Lung (tissue), 11 donors: ENCODE measurements at regions not wholly inside any gene's neighbourhood (a gene's known extent, or its start where the extent isn't known, plus 50 kb on each side); places are given as distances from the start of the nearest gene placed in this dataset.

Experiments used
- ATAC-seq: fragments of 200-7000 bp; cut with Tn5 transposase; one replicate; pipeline ENCODE4 v1.9.1; 2020; ENCODE audit warnings: moderate number of reproducible peaks; ENCODE audit not compliant: insufficient read depth, low FRiP score
- DNase-seq, 3 donors: peaks; one replicate each; pipeline ENCODE4 v3.0.0-alpha.2; 2013 to 2017
- H3K27ac ChIP-seq, 2 donors: one replicate each; pipeline ENCODE4 v1.5.1; 2013; ENCODE audit warnings: mild to moderate bottlenecking in 2 of 2, moderate library complexity in 2 of 2, control low read depth in 1 of 2, inconsistent platforms in 1 of 2, low read depth in 1 of 2, low read length in 1 of 2
- H3K27me3 ChIP-seq, 3 donors: one replicate each; pipeline ENCODE4 v1.5.1; 2013; ENCODE audit warnings: low read length in 2 of 3; ENCODE audit not compliant: control insufficient read depth in 3 of 3, insufficient read depth in 3 of 3
- H3K36me3 ChIP-seq, 4 donors: one replicate each; pipeline ENCODE4 v1.5.1; 2013; ENCODE audit warnings: low read length in 4 of 4, mild to moderate bottlenecking in 1 of 4, moderate library complexity in 1 of 4; ENCODE audit not compliant: control insufficient read depth in 4 of 4, insufficient read depth in 4 of 4
- H3K4me1 ChIP-seq, 5 donors: one replicate each; pipeline ENCODE4 v1.5.1; 2013; ENCODE audit warnings: low read length in 5 of 5, mild to moderate bottlenecking in 2 of 5, moderate library complexity in 1 of 5; ENCODE audit not compliant: control insufficient read depth in 5 of 5, insufficient read depth in 5 of 5
- H3K4me3 ChIP-seq: one replicate; pipeline ENCODE4 v1.5.1; 2013; ENCODE audit warnings: mild to moderate bottlenecking, control low read depth, moderate library complexity
- H3K9ac ChIP-seq, 2 donors: one replicate each; pipeline ENCODE4 v1.5.1; 2013; ENCODE audit warnings: low read length in 2 of 2, control low read depth in 1 of 2; ENCODE audit not compliant: insufficient read depth in 1 of 2
- H3K9me3 ChIP-seq, 4 donors: one replicate each; pipeline ENCODE4 v1.5.1; 2013; ENCODE audit warnings: low read length in 3 of 4, mild to moderate bottlenecking in 1 of 4, moderate library complexity in 1 of 4; ENCODE audit not compliant: control insufficient read depth in 4 of 4, insufficient read depth in 3 of 4
- WGBS, 2 donors: extraction: QIAGEN DNeasy Blood & Tissue Kit; methylation state at CpG; one replicate each; pipeline ENCODE4 v1.1.7; 2013; 5-methylcytosine and 5-hydroxymethylcytosine counted together
- TF ChIP-seq, protein P1 (sequence below): IDR thresholded peaks from 2 replicates; pipeline ENCODE4 v1.5.1; 2012; ENCODE audit warnings: mild to moderate bottlenecking; ENCODE audit errors: control extremely low read depth, extremely low read depth
- donor health status: control.
- donor health status: control.
- donor health status: Bipolar disorder and iron deficiency.
- donor health status: healthy.
- donor health status: DM: yes; HTN: yes; CAD: no.

DNA sequence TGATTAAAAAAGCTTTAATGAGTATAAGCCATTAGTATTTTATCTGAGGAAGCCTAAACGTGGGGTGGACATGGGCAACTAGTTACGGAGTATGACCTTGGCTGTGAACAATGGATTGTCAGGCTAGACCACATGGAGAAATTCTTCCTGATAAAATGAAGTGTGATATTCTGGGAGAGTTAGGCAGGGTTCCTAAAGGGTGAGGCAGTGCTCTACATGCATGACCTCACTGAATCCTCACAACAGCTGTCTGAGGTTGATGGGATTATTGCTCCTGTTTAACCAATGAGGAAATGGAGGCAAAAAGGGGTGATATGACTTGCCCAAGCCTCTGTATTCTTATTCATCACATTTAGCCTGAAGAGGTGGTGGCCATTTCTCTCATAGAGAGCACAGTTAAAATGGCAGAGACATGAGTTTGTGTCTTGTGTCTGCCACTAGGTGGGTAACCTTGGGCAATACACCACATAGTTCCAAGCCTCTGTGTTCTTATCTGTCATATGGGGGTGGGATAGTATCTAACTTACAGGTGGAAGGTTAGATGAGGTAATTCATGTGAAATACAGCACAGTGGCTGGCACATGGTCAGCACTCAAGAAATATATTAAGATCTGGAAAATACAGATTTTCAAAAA lies 96.1 kb upstream of the NR3C1 start:
- Histone ChIP-seq H3K27me3 (no peaks in the 10 kb centered on the region), H3K27ac (no peak overlapping the region), H3K9me3 (no peaks in the 10 kb centered on the region), H3K4me1 (peaks cover 0 to 18% (median 8%) of the 10 kb centered on the region in 5 donors), H3K36me3 (no peaks in the 10 kb centered on the region), H3K9ac (no peak overlapping the region), H3K4me3 (no peak overlapping the region)
- DNase-seq, result no peak
- ATAC-seq, result no peak
- TF ChIP-seq, protein P1, sequence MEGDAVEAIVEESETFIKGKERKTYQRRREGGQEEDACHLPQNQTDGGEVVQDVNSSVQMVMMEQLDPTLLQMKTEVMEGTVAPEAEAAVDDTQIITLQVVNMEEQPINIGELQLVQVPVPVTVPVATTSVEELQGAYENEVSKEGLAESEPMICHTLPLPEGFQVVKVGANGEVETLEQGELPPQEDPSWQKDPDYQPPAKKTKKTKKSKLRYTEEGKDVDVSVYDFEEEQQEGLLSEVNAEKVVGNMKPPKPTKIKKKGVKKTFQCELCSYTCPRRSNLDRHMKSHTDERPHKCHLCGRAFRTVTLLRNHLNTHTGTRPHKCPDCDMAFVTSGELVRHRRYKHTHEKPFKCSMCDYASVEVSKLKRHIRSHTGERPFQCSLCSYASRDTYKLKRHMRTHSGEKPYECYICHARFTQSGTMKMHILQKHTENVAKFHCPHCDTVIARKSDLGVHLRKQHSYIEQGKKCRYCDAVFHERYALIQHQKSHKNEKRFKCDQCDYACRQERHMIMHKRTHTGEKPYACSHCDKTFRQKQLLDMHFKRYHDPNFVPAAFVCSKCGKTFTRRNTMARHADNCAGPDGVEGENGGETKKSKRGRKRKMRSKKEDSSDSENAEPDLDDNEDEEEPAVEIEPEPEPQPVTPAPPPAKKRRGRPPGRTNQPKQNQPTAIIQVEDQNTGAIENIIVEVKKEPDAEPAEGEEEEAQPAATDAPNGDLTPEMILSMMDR, result no peak
- WGBS, 2 donors, result 80 to 86% methylated on average over 2 of the region's 2 CpGs

DNA sequence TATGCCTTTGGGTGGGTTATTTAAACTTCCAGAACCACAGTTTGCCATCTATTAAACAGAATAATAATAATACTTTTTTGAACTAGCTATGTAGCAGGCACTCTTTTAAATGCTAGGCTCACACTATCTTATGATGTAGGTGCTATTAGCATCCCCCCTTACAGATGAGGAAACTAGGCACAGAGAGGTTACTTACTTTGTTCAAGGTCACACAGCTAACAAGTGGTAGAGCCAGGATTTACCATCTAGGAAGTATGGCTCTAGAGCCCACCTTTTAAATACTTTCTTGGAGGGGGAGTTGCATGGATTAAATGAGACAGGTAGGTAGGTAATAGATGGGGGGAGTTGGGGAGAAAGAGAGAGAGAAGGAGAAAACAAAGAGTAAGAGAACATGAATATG lies 95.3 kb upstream of the NR3C1 start:
- Histone ChIP-seq H3K9ac (no peak overlapping the region), H3K4me3 (no peak overlapping the region), H3K9me3 (no peaks in the 10 kb centered on the region), H3K27ac (no peak overlapping the region), H3K36me3 (no peaks in the 10 kb centered on the region), H3K4me1 (peaks cover 0 to 19% (median 8%) of the 10 kb centered on the region in 5 donors), H3K27me3 (no peaks in the 10 kb centered on the region)
- ATAC-seq (no peak), DNase-seq (no peak)
- TF ChIP-seq, protein P1, result no peak

DNA sequence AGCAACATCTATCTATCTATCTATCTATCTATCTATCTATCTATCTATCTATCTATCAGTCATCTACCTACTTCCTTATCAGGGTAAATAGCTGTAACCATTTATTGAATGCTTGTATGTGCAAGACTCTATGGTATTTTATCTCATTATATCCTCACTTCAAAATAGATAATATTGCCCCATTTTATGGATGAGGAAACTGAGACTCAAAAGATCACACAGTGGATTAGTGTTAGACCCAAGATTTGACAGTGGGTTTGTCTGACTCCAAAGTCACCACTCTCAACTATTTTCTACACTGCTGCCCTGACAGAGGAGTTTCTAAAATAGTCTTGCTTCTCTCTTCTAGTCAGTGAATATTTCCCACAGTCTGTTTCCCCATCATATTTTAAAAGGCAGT lies 94.3 kb upstream of the NR3C1 start:
- ATAC-seq, result no peak
- H3K9ac ChIP-seq, result no peak overlapping the region
- no peaks in the 10 kb centered on the region for H3K36me3 ChIP-seq
- H3K9me3 ChIP-seq, result peaks cover 0 to under 1% (median 0%) of the 10 kb centered on the region in 4 donors
- H3K27me3 ChIP-seq, result no peaks in the 10 kb centered on the region
- TF ChIP-seq, protein P1, result no peak
- DNase-seq, result no peak
- H3K4me3 ChIP-seq, result no peak overlapping the region
- H3K27ac ChIP-seq, result no peak overlapping the region
- peaks cover 0 to 19% (median 8%) of the 10 kb centered on the region in 5 donors for H3K4me1 ChIP-seq

DNA sequence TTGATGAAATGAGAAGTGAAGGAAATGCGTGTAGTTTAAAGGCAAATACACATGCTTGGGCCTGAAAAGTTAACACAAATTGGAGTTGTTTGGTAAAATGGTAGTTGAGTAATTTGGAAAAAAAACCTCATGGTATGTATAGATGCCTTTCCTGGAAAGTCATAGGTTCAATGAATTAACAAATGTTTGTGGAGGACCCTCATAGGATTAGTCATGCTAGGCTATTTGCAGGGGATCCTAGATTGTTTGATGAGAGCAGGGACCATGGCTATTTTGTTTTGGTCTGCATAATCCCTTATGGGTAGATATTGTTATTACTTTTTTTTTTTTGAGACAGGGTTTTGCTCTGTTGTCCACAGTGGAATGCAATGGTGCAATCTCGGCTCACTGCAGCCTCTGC lies 93.5 kb upstream of the NR3C1 start:
- DNase-seq (no peak), ATAC-seq (no peak)
- WGBS, 2 donors, result 95 to 99% methylated on average over 2 of the region's 2 CpGs
- H3K4me1 ChIP-seq, result peaks cover 0 to 19% (median 8%) of the 10 kb centered on the region in 5 donors
- TF ChIP-seq, protein P1, result no peak
- no peak overlapping the region for H3K9ac ChIP-seq
- H3K27me3 ChIP-seq, result no peaks in the 10 kb centered on the region
- no peaks in the 10 kb centered on the region for H3K36me3 ChIP-seq
- peaks cover 0 to 2% (median 0%) of the 10 kb centered on the region in 4 donors for H3K9me3 ChIP-seq
- H3K27ac ChIP-seq, result no peak overlapping the region
- H3K4me3 ChIP-seq, result no peak overlapping the region
